ENCODE measurements at regions not wholly inside any gene's neighbourhood (a gene's known extent, or its start where the extent isn't known, plus 50 kb on each side); places are given as distances from the start of the nearest gene placed in this dataset.

GRCh38 chr20:58097943-58098342 lies 130.5 kb downstream of the ANKRD60 start:
- ChIA-PET CTCF (interaction anchor here (1.3 to 1.4 kb wide), 4 partner anchors 9 to 33 kb away, joined by 3 to 4 read pairs (median 4); no protein-coding TSS in a partner anchor), POLR2A (no interaction called here)
- Histone ChIP-seq H3K4me2 (ENCODE audit: insufficient read depth, low read length) (no peak overlapping the region), H2AFZ (ENCODE audit: low read depth, low read length) (no peak overlapping the region), H3K9me1 (replicated peaks; ENCODE audit: control insufficient read depth, extremely low read depth, insufficient read depth, low read length) (no peaks in the 10 kb centered on the region), H3K36me3 (ENCODE audit: control insufficient read depth in 2 of 2, extremely low read depth in 1 of 2, insufficient read depth in 2 of 2, low read length in 2 of 2) (no peaks in the 10 kb centered on the region), H4K20me1 (replicated peaks; ENCODE audit: control insufficient read depth, extremely low read depth, insufficient read depth, low read length) (no peaks in the 10 kb centered on the region), H3K4me1 (ENCODE audit: control insufficient read depth, extremely low read depth, insufficient read depth, low read length) (no peaks in the 10 kb centered on the region), H3K4me3 (replicated peaks in 1 of 3; ENCODE audit: insufficient read depth in 1 of 3, low read depth in 1 of 3, low read length in 3 of 3) (no peak overlapping the region), H3K79me2 (ENCODE audit: control insufficient read depth, insufficient read depth, low read length) (no peaks in the 10 kb centered on the region), H3K27ac (ENCODE audit: insufficient read depth, low read depth, low read length) (no peak overlapping the region), H3K9me3 (replicated peaks; ENCODE audit: control insufficient read depth, insufficient read depth, low read length) (no peaks in the 10 kb centered on the region), H3K27me3 (ENCODE audit: control insufficient read depth in 2 of 2, insufficient read depth in 2 of 2, low read length in 2 of 2) (peaks cover 0 to 5% of the 10 kb centered on the region in 2 experiments), H3K9ac (replicated peaks; ENCODE audit: extremely low read depth, insufficient read depth, low read length) (no peak overlapping the region)
- intact Hi-C loops (cut with micrococcal nuclease) (no loop called here), dilution Hi-C loops (cut with MboI; ENCODE audit: extremely low pct_ligation_motif_present, low sequenced_read_pairs) (loop anchor here (25.0 kb wide), 1 partner anchor 461 kb away; no protein-coding TSS in a partner anchor)
- FAIRE-seq (no peak), DNase-seq (ENCODE audit: low read depth, low spot score) (no peak)
- BruUV-seq (replicated peaks) = no TSS peak
- no peak for TF ChIP-seq POLR2A (IDR thresholded peaks at IDR 0.05; ENCODE audit: low read depth, low read length)
- no peak for TF ChIP-seq JUN (IDR thresholded peaks at IDR 0.05; ENCODE audit: borderline replicate concordance, insufficient read depth, insufficient read length, low read depth)
- TF ChIP-seq MYC (IDR thresholded peaks at IDR 0.05; ENCODE audit: low read depth, low read length) = no peak
- no peak for TF ChIP-seq FOS (IDR thresholded peaks at IDR 0.05; ENCODE audit: borderline replicate concordance, insufficient read depth, low read length)
- no peak for TF ChIP-seq EZH2 (IDR thresholded peaks at IDR 0.05; ENCODE audit: borderline replicate concordance, low read depth, low read length, severe bottlenecking)
- TF ChIP-seq POLR2AphosphoS5 (IDR thresholded peaks at IDR 0.05; ENCODE audit: insufficient read depth, low read depth, low read length) = no peak
- no peak for TF ChIP-seq GATA2 (IDR thresholded peaks at IDR 0.05; ENCODE audit: insufficient read depth, insufficient read length, low read depth, low read length)
- no peak for TF ChIP-seq CTCF (IDR thresholded peaks at IDR 0.05; ENCODE audit: extremely low read depth in 1 of 2, insufficient read depth in 1 of 2, low read depth in 1 of 2, low read length in 2 of 2)
- no peak for TF ChIP-seq MAX (IDR thresholded peaks at IDR 0.05; ENCODE audit: insufficient read depth, insufficient read length)
